SK-N-SH treated with all-trans-retinoic acid at 6 μM for 48 hours (cell line): ENCODE measurements at regions not wholly inside any gene's neighbourhood (a gene's known extent, or its start where the extent isn't known, plus 50 kb on each side); places are given as distances from the start of the nearest gene placed in this dataset.

Experiments used
- ATAC-seq: fragments of 200-7000 bp; cut with Tn5 transposase; 3 replicates; pipeline ENCODE4 v1.9.1; 2020; ENCODE audit warnings: mild to moderate bottlenecking, moderate library complexity
- ARNTL ChIP-seq: fragments of 450-650 bp; formaldehyde crosslinking; IDR thresholded peaks from 2 replicates; pipeline ENCODE4 v1.5.0; 2020; ENCODE audit warnings: low read depth, mild to moderate bottlenecking, moderate library complexity, borderline replicate concordance
- BACH2 ChIP-seq: fragments of 250-450 bp; sonication (Bioruptor Pico); IDR thresholded peaks from 2 replicates; pipeline ENCODE4 v1.9.0; 2021; ENCODE audit warnings: mild to moderate bottlenecking, borderline replicate concordance
- CSDC2 ChIP-seq: fragments of 250-450 bp; sonication (Bioruptor Pico); IDR thresholded peaks from 2 replicates; pipeline ENCODE4 v1.5.0; 2020; ENCODE audit warnings: mild to moderate bottlenecking, moderate library complexity
- GLIS3 ChIP-seq: fragments of 250-450 bp; sonication (Bioruptor Pico); IDR thresholded peaks from 2 replicates; pipeline ENCODE4 v1.5.0; 2020; ENCODE audit warnings: mild to moderate bottlenecking, moderate library complexity
- OSR1 ChIP-seq: fragments of 250-450 bp; sonication (Bioruptor Pico); IDR thresholded peaks from 2 replicates; pipeline ENCODE4 v1.8.0; 2022; ENCODE audit warnings: moderate library complexity, mild to moderate bottlenecking, inconsistent platforms
- PPARA ChIP-seq: fragments of 250-450 bp; sonication (Bioruptor Pico); IDR thresholded peaks from 2 replicates; pipeline ENCODE4 v1.5.0; 2020; ENCODE audit warnings: mild to moderate bottlenecking, borderline replicate concordance
- RARB ChIP-seq: fragments of 250-450 bp; sonication (Bioruptor Pico); IDR thresholded peaks from 2 replicates; pipeline ENCODE4 v1.8.0; 2021; ENCODE audit warnings: mild to moderate bottlenecking, moderate library complexity
- SNAI2 ChIP-seq: fragments of 250-450 bp; sonication (Bioruptor Pico); IDR thresholded peaks from 2 replicates; pipeline ENCODE4 v1.5.0; 2020; ENCODE audit warnings: mild to moderate bottlenecking, moderate library complexity
- TCF4 ChIP-seq: fragments of 250-450 bp; sonication (Bioruptor Pico); IDR thresholded peaks from 2 replicates; pipeline ENCODE4 v1.8.0; 2021; ENCODE audit warnings: mild to moderate bottlenecking, moderate library complexity, borderline replicate concordance
- ZFP3 ChIP-seq: fragments of 250-450 bp; sonication (Bioruptor Pico); IDR thresholded peaks from 2 replicates; pipeline ENCODE4 v1.5.0; 2020; ENCODE audit warnings: mild to moderate bottlenecking, moderate library complexity
- ZFP30 ChIP-seq: fragments of 450-650 bp; formaldehyde crosslinking; IDR thresholded peaks from 2 replicates; pipeline ENCODE4 v1.5.0; 2022; ENCODE audit warnings: mild to moderate bottlenecking, moderate library complexity
- ZNF565 ChIP-seq: fragments of 450-650 bp; formaldehyde crosslinking; conservative IDR thresholded peaks from 2 replicates; pipeline ENCODE4 v1.5.0; 2020; ENCODE audit warnings: low read depth, mild to moderate bottlenecking, moderate library complexity
- ZNF70 ChIP-seq: fragments of 450-650 bp; formaldehyde crosslinking; IDR thresholded peaks from 2 replicates; pipeline ENCODE4 v1.5.0; 2020; ENCODE audit warnings: mild to moderate bottlenecking, moderate library complexity
- ZNF8 ChIP-seq: fragments of 450-650 bp; formaldehyde crosslinking; IDR thresholded peaks from 2 replicates; pipeline ENCODE4 v1.5.0; 2020; ENCODE audit warnings: mild to moderate bottlenecking, moderate library complexity
- TF ChIP-seq, protein P1 (sequence below): fragments of 250-450 bp; sonication (Bioruptor Pico); IDR thresholded peaks from 2 replicates; pipeline ENCODE4 v1.8.0; 2021; ENCODE audit warnings: low read depth, mild to moderate bottlenecking, moderate library complexity, borderline replicate concordance
- TF ChIP-seq, protein P2 (sequence below): fragments of 250-450 bp; sonication (Bioruptor Pico); IDR thresholded peaks from 2 replicates; pipeline ENCODE4 v1.8.0; 2020; ENCODE audit warnings: mild to moderate bottlenecking, moderate library complexity, borderline replicate concordance
- TF ChIP-seq, protein P3 (sequence below): fragments of 250-450 bp; sonication (Bioruptor Pico); IDR thresholded peaks from 2 replicates; pipeline ENCODE4 v1.5.1; 2021; ENCODE audit warnings: mild to moderate bottlenecking, moderate library complexity
- TF ChIP-seq, protein P4 (sequence below): fragments of 250-450 bp; sonication (Bioruptor Pico); IDR thresholded peaks from 2 replicates; pipeline ENCODE4 v1.5.1; 2020; ENCODE audit warnings: low read depth, mild to moderate bottlenecking, moderate library complexity
- TF ChIP-seq, protein P5 (sequence below): fragments of 250-450 bp; sonication (Bioruptor Pico); IDR thresholded peaks from 2 replicates; pipeline ENCODE4 v1.5.0; 2020; ENCODE audit warnings: mild to moderate bottlenecking, moderate library complexity

DNA sequence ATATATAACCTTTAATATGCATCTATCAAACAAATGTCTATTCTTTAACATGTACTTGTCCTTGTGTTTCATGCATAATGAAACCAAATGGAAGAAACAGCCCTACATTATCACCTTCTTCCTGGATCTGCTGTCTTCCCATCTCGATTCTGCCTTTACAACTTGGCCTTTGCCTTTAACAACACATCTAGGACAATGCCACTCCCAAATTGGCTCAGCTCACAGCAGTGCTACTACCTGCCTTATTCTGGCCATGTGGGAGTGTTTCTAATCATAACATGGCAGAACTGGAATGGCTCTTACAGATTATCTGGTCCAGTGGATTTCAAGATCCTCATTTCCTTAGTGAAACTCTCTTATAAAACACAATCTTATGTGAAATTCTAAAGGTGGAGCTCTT is 176.5 kb downstream of the CARTPT start (continued):
- TF ChIP-seq, protein P1, sequence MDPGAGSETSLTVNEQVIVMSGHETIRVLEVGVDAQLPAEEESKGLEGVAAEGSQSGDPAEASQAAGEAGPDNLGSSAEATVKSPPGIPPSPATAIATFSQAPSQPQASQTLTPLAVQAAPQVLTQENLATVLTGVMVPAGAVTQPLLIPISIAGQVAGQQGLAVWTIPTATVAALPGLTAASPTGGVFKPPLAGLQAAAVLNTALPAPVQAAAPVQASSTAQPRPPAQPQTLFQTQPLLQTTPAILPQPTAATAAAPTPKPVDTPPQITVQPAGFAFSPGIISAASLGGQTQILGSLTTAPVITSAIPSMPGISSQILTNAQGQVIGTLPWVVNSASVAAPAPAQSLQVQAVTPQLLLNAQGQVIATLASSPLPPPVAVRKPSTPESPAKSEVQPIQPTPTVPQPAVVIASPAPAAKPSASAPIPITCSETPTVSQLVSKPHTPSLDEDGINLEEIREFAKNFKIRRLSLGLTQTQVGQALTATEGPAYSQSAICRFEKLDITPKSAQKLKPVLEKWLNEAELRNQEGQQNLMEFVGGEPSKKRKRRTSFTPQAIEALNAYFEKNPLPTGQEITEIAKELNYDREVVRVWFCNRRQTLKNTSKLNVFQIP (CRISPR knock-in tag) = no peak
- TF ChIP-seq, protein P2, sequence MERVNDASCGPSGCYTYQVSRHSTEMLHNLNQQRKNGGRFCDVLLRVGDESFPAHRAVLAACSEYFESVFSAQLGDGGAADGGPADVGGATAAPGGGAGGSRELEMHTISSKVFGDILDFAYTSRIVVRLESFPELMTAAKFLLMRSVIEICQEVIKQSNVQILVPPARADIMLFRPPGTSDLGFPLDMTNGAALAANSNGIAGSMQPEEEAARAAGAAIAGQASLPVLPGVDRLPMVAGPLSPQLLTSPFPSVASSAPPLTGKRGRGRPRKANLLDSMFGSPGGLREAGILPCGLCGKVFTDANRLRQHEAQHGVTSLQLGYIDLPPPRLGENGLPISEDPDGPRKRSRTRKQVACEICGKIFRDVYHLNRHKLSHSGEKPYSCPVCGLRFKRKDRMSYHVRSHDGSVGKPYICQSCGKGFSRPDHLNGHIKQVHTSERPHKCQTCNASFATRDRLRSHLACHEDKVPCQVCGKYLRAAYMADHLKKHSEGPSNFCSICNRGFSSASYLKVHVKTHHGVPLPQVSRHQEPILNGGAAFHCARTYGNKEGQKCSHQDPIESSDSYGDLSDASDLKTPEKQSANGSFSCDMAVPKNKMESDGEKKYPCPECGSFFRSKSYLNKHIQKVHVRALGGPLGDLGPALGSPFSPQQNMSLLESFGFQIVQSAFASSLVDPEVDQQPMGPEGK (CRISPR knock-in tag) = no peak
- TF ChIP-seq CSDC2 (CRISPR knock-in tag) (no peak), RARB (CRISPR knock-in tag) (no peak), ZFP3 (no peak), ZFP30 (no peak)

DNA sequence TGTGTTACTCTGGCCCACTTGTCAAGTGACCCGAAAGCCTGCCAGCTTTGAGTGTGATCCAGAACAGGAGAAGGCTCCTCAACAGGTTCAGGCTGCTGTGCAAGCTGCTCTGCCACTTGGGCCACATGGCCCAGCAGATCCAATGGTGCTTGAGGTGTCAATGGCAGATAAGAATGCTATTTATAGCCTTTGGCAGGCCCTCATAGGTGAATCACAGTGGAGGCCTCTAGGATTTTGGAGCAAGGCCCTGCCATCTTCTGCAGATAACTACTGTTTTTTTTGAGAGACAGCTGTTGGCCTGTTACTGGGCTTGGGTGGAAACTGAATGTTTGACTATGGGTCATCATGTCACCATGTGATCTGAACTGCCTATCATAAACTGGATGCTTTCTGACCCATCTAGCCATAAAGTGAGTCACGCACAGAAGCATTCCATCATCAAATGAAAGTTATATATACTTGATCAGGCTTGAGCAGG is 180.8 kb downstream of the CARTPT start:
- no peak for TF ChIP-seq BACH2 (CRISPR knock-in tag)
- no peak for TF ChIP-seq SNAI2 (CRISPR knock-in tag)
- TF ChIP-seq, protein P1 (CRISPR knock-in tag) = no peak
- no peak for TF ChIP-seq ZNF565 (CRISPR knock-in tag)
- no peak for TF ChIP-seq ZNF70 (CRISPR knock-in tag)
- TF ChIP-seq, protein P2 (CRISPR knock-in tag) = no peak
- TF ChIP-seq ZFP30 = no peak
- TF ChIP-seq, protein P3, sequence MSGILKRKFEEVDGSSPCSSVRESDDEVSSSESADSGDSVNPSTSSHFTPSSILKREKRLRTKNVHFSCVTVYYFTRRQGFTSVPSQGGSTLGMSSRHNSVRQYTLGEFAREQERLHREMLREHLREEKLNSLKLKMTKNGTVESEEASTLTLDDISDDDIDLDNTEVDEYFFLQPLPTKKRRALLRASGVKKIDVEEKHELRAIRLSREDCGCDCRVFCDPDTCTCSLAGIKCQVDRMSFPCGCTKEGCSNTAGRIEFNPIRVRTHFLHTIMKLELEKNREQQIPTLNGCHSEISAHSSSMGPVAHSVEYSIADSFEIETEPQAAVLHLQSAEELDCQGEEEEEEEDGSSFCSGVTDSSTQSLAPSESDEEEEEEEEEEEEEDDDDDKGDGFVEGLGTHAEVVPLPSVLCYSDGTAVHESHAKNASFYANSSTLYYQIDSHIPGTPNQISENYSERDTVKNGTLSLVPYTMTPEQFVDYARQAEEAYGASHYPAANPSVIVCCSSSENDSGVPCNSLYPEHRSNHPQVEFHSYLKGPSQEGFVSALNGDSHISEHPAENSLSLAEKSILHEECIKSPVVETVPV = no peak
- TF ChIP-seq, protein P4, sequence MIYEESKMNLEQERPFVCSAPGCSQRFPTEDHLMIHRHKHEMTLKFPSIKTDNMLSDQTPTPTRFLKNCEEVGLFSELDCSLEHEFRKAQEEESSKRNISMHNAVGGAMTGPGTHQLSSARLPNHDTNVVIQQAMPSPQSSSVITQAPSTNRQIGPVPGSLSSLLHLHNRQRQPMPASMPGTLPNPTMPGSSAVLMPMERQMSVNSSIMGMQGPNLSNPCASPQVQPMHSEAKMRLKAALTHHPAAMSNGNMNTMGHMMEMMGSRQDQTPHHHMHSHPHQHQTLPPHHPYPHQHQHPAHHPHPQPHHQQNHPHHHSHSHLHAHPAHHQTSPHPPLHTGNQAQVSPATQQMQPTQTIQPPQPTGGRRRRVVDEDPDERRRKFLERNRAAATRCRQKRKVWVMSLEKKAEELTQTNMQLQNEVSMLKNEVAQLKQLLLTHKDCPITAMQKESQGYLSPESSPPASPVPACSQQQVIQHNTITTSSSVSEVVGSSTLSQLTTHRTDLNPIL (CRISPR knock-in tag) = no peak
- TF ChIP-seq CSDC2 (CRISPR knock-in tag) = no peak
- no peak for TF ChIP-seq ARNTL
- TF ChIP-seq PPARA = no peak
- TF ChIP-seq, protein P5, sequence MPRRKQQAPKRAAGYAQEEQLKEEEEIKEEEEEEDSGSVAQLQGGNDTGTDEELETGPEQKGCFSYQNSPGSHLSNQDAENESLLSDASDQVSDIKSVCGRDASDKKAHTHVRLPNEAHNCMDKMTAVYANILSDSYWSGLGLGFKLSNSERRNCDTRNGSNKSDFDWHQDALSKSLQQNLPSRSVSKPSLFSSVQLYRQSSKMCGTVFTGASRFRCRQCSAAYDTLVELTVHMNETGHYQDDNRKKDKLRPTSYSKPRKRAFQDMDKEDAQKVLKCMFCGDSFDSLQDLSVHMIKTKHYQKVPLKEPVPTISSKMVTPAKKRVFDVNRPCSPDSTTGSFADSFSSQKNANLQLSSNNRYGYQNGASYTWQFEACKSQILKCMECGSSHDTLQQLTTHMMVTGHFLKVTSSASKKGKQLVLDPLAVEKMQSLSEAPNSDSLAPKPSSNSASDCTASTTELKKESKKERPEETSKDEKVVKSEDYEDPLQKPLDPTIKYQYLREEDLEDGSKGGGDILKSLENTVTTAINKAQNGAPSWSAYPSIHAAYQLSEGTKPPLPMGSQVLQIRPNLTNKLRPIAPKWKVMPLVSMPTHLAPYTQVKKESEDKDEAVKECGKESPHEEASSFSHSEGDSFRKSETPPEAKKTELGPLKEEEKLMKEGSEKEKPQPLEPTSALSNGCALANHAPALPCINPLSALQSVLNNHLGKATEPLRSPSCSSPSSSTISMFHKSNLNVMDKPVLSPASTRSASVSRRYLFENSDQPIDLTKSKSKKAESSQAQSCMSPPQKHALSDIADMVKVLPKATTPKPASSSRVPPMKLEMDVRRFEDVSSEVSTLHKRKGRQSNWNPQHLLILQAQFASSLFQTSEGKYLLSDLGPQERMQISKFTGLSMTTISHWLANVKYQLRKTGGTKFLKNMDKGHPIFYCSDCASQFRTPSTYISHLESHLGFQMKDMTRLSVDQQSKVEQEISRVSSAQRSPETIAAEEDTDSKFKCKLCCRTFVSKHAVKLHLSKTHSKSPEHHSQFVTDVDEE (CRISPR knock-in tag) = no peak
- no peak for TF ChIP-seq RARB (CRISPR knock-in tag)
- TF ChIP-seq, all 23 proteins: peak for 0

DNA sequence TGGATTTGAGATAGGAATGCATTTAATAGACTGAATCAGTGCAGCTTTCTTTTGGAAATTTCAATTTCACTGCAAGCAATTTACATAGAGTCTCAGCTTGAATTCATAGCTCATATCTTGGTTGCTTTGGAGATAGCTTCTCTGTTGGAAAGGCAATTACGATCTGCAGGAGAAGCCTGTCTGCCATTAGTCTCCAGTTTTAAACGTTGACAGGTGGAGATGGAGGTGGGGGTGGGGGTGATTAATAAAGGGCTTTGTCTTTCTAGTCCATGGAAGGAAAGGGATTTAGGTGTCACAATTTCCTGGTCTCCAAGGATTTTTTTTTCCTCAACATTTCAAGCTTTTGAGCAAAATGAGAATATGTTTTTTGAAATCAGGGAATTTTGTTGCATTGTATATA is 184.7 kb downstream of the CARTPT start:
- no peak for ATAC-seq
- TF ChIP-seq PPARA = no peak
- no peak for TF ChIP-seq ZNF8 (CRISPR knock-in tag)
- no peak for TF ChIP-seq RARB (CRISPR knock-in tag)
- no peak for TF ChIP-seq ZFP30
- no peak for TF ChIP-seq OSR1 (CRISPR knock-in tag)
- TF ChIP-seq, protein P3 = no peak
- TF ChIP-seq, protein P1 (CRISPR knock-in tag) = no peak
- no peak for TF ChIP-seq TCF4 (CRISPR knock-in tag)
- TF ChIP-seq ZFP3 = no peak
- TF ChIP-seq GLIS3 (CRISPR knock-in tag) = no peak

More for the DNA sequence above, 180.8 kb downstream of the CARTPT start:
- no peak for ATAC-seq
